HCT116 (cell line): ENCODE measurements at regions not wholly inside any gene's neighbourhood (a gene's known extent, or its start where the extent isn't known, plus 50 kb on each side); places are given as distances from the start of the nearest gene placed in this dataset.
"Not testable (repeated sequence)": the region's sequence is repeated elsewhere in the genome, so short reads cannot be mapped to it uniquely, and the experiment has no call there.

Source experiments
- ATAC-seq: fragments of 200-7000 bp; cut with Tn5 transposase; 2 replicates; pipeline ENCODE4 v1.9.1; 2020; ENCODE audit warnings: mild to moderate bottlenecking, moderate library complexity
- BruUV-seq: library from RNA; stranded (reverse); fragments of 400-500 nt; replicated peaks from 2 replicates; lab custom pipeline; 2021; lab: Mats Ljungman, UMichigan
- CTCF ChIA-PET: fragments of 300-600 bp; sonication (Branson Sonifier 250); formaldehyde crosslinking; loops from one replicate; lab custom pipeline; 2021; ENCODE audit warnings: antibody characterized with exemption; lab: Charles Lee
- POLR2A ChIA-PET: fragments of 300-600, 350-600 bp; sonication (Branson Sonifier 250); formaldehyde crosslinking; loops from one replicate; lab custom pipeline; 2021; ENCODE audit warnings: antibody characterized with exemption; lab: Charles Lee
- RAD21 ChIA-PET, 2 experiments: fragments of 300-600 bp; sonication (Branson Sonifier 250); formaldehyde crosslinking; loops; one replicate each; lab custom pipeline; 2023; ENCODE audit warnings: low total read pairs in 2 of 2; ENCODE audit not compliant: uncharacterized antibody in 2 of 2, unreplicated experiment in 2 of 2, low non-redundant PET in 1 of 2; lab: Charles Lee
- DNase-seq: peaks from one replicate; pipeline ENCODE4 v3.0.0-alpha.2; 2010; ENCODE audit warnings: low read depth, low spot score
- H2AFZ ChIP-seq: fragments of 200-600 bp; shearing (Covaris generic), sonication (generic); 2 replicates; pipeline ENCODE4 v1.6.1; 2017; ENCODE audit warnings: low read depth, mixed run types, mixed read lengths, antibody characterized with exemption, low read length; ENCODE audit not compliant: poor library complexity, severe bottlenecking
- H3K27ac ChIP-seq: 2 replicates; pipeline ENCODE4 v1.5.1; 2012; ENCODE audit warnings: low read depth, low read length
- H3K27me3 ChIP-seq: fragments of 200-600 bp; sonication (generic); 2 replicates; pipeline ENCODE4 v1.6.1; 2016; ENCODE audit warnings: mixed run types, low read length, mixed read lengths; ENCODE audit not compliant: insufficient read depth
- H3K36me3 ChIP-seq, 2 experiments: fragments of 200-500 bp in 1 of 2; fragments of 200-600 bp in 1 of 2; sonication (Bioruptor generic) in 1 of 2; sonication (generic) in 1 of 2; 2 replicates each; pipeline versions ENCODE4 v1.5.1 to v1.6.1; 2014 to 2016; ENCODE audit warnings: low read length in 2 of 2, inconsistent platforms in 1 of 2, mixed read lengths in 1 of 2, mixed run types in 1 of 2; ENCODE audit not compliant: insufficient read depth in 2 of 2, control insufficient read depth in 1 of 2
- H3K4me1 ChIP-seq, 2 experiments: fragments of 200-600 bp in 1 of 2; sonication (generic) in 1 of 2; 2 replicates each; pipeline versions ENCODE4 v1.5.1 to v1.6.1; 2012 to 2017; ENCODE audit warnings: low read length in 2 of 2, inconsistent platforms in 1 of 2, mild to moderate bottlenecking in 1 of 2, mixed read lengths in 1 of 2, mixed run types in 1 of 2, moderate library complexity in 1 of 2; ENCODE audit not compliant: insufficient read depth in 2 of 2, control insufficient read depth in 1 of 2
- H3K4me2 ChIP-seq: fragments of 200-600 bp; sonication (generic); 2 replicates; pipeline ENCODE4 v1.6.1; 2017; ENCODE audit warnings: mixed run types, low read length, mixed read lengths
- H3K4me3 ChIP-seq, 2 experiments: fragments of 200-600 bp in 1 of 2; sonication (generic) in 1 of 2; replicated peaks in 1 of 2; 2 replicates each; pipeline ENCODE4 v1.5.1; 2011 to 2016; ENCODE audit warnings: low read length in 2 of 2, control low read depth in 1 of 2, low read depth in 1 of 2, mild to moderate bottlenecking in 1 of 2, mixed read lengths in 1 of 2, mixed run types in 1 of 2
- H3K79me2 ChIP-seq: fragments of 200-600 bp; sonication (generic); 2 replicates; pipeline ENCODE4 v1.6.1; 2017; ENCODE audit warnings: mild to moderate bottlenecking, mixed run types, low read length, moderate library complexity, mixed read lengths; ENCODE audit not compliant: insufficient read depth
- H3K9ac ChIP-seq: fragments of 200-600 bp; sonication (generic); 2 replicates; pipeline ENCODE4 v1.6.1; 2016; ENCODE audit warnings: low read length, mixed read lengths
- H3K9me2 ChIP-seq: fragments of 200-600 bp; sonication (generic), shearing (Covaris generic); 2 replicates; pipeline ENCODE4 v1.6.1; 2017; ENCODE audit warnings: mixed run types, mild to moderate bottlenecking, moderate library complexity; ENCODE audit not compliant: insufficient read depth
- H3K9me3 ChIP-seq, 2 experiments: fragments of 200-500 bp in 1 of 2; fragments of 200-600 bp in 1 of 2; sonication (Bioruptor generic) in 1 of 2; sonication (generic) in 1 of 2; 2 replicates each; pipeline ENCODE4 v1.6.1; 2014 to 2017; ENCODE audit warnings: low read length in 2 of 2, mixed read lengths in 2 of 2, inconsistent platforms in 1 of 2, low read depth in 1 of 2, mild to moderate bottlenecking in 1 of 2, mixed run types in 1 of 2, moderate library complexity in 1 of 2; ENCODE audit not compliant: control insufficient read depth in 1 of 2, insufficient read depth in 1 of 2
- H4K20me1 ChIP-seq: fragments of 200-600 bp; sonication (generic), shearing (Covaris generic); 2 replicates; pipeline ENCODE4 v1.6.1; 2017; ENCODE audit warnings: mixed run types, mild to moderate bottlenecking, moderate library complexity; ENCODE audit not compliant: insufficient read depth
- RAD21 ChIP-seq: IDR thresholded peaks from 2 replicates; pipeline ENCODE4 v1.6.1; 2012; ENCODE audit warnings: low read depth, mild to moderate bottlenecking
- intact Hi-C: fragments of 100-400 bp; cut with micrococcal nuclease; formaldehyde crosslinking; loops from 2 replicates; pipeline ENCODE4 v1.10.0; 2022
- TF ChIP-seq, protein P1 (sequence below): IDR thresholded peaks from 2 replicates; pipeline ENCODE4 v1.6.1; 2012
- TF ChIP-seq, protein P2 (sequence below), 3 experiments: fragments of 200-600 bp in 1 of 3; sonication (generic) in 1 of 3; IDR thresholded peaks in 2 of 3; conservative IDR thresholded peaks in 1 of 3; 2 replicates each; pipeline ENCODE4 v1.5.1; 2012 to 2017; ENCODE audit warnings: low read depth in 2 of 3, low read length in 2 of 3, antibody characterized with exemption in 1 of 3, borderline replicate concordance in 1 of 3, control low read depth in 1 of 3, mild to moderate bottlenecking in 1 of 3, mixed read lengths in 1 of 3, mixed run types in 1 of 3, moderate library complexity in 1 of 3; ENCODE audit not compliant: insufficient read depth in 1 of 3

DNA sequence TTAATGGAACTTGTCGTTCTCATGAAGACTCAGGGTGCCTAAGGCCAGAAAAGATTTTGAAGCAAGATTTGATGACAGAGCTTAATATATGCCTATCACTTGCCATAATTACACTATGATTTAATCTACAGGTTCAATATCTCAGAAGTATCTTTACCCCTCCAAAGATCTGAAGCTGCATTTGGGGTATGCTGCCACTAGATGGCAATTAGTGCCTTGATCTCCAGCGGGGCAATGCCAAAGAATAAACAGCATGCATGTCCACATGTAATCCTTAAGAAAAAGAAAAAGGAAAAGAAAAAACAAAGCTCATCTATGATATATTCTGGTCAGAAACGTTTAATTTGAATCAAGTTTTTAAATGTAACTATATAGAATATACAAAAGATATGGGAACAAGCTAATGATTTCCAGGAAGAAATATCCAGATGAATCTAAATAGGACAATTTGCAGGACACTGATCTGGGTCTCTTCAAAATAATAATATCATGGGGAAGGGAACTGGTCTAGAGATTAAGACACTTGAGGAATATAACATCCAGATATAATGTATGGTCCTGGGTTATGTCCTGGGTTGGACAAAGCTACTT is 55.0 kb upstream of the SOX14 start:
- Histone ChIP-seq H3K9me2 (no peaks in the 10 kb centered on the region), H2AFZ (no peak overlapping the region), H3K27me3 (no peaks in the 10 kb centered on the region), H3K9me3 (no peaks in the 10 kb centered on the region), H3K9ac (no peak overlapping the region), H3K79me2 (no peaks in the 10 kb centered on the region), H3K36me3 (no peaks in the 10 kb centered on the region), H4K20me1 (no peaks in the 10 kb centered on the region), H3K27ac (no peak overlapping the region), H3K4me2 (no peak overlapping the region), H3K4me3 (no peak overlapping the region)
- DNase-seq (peak; percentile 10), ATAC-seq (peak; percentile 49; the same call in 1 of the 2 replicates)
- ChIA-PET CTCF (interaction anchor here (0.8 to 1.5 kb wide), 5 partner anchors 11 to 603 kb away, joined by 3 to 7 read pairs (median 4); no protein-coding TSS in a partner anchor), RAD21 (no interaction called here), POLR2A (no interaction called here)
- intact Hi-C loops: loop anchor here (1.0 to 5.0 kb wide), 4 partner anchors 83 to 343 kb away; no protein-coding TSS in a partner anchor
- BruUV-seq: no TSS peak
- TF ChIP-seq, protein P1, sequence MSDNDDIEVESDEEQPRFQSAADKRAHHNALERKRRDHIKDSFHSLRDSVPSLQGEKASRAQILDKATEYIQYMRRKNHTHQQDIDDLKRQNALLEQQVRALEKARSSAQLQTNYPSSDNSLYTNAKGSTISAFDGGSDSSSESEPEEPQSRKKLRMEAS: no peak
- TF ChIP-seq RAD21: peak; percentile 60
- TF ChIP-seq, protein P2, sequence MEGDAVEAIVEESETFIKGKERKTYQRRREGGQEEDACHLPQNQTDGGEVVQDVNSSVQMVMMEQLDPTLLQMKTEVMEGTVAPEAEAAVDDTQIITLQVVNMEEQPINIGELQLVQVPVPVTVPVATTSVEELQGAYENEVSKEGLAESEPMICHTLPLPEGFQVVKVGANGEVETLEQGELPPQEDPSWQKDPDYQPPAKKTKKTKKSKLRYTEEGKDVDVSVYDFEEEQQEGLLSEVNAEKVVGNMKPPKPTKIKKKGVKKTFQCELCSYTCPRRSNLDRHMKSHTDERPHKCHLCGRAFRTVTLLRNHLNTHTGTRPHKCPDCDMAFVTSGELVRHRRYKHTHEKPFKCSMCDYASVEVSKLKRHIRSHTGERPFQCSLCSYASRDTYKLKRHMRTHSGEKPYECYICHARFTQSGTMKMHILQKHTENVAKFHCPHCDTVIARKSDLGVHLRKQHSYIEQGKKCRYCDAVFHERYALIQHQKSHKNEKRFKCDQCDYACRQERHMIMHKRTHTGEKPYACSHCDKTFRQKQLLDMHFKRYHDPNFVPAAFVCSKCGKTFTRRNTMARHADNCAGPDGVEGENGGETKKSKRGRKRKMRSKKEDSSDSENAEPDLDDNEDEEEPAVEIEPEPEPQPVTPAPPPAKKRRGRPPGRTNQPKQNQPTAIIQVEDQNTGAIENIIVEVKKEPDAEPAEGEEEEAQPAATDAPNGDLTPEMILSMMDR (IDR thresholded peaks at IDR 0.05 in 2 of 3, conservative IDR thresholded peaks at IDR 0.05 in 1 of 3; ENCODE audit: borderline replicate concordance in 1 of 3, insufficient read depth in 1 of 3, low read depth in 2 of 3, low read length in 2 of 3): peak; percentile 53 to 71 (median 70); a peak in 5 of 6 replicates
- TF ChIP-seq, all 23 proteins: peak for 2
- no peaks in the 10 kb centered on the region for H3K4me1 ChIP-seq

DNA sequence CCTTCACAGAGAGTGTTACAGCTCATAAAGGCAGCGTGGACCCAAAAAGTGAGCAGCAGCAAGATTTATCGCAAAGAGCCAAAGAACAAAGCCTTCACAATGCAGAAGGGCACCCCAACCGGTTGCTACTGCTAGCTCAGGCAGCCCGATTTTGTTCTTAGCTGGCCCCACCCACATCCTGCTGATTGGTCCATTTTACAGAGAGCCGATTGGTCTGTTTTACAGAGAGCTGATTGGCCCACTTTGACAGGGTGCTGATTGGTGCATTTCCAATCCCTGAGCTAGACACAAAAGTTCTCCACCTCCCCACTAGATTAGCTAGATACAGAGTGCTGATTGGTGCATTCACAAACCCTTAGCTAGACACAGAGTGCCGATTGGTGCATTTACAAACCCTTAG is 50.1 kb upstream of the SOX14 start:
- H3K27ac ChIP-seq, H3K9me2 ChIP-seq, H4K20me1 ChIP-seq, H3K79me2 ChIP-seq, CTCF ChIA-PET, H3K4me1 ChIP-seq, POLR2A ChIA-PET, H3K36me3 ChIP-seq, BruUV-seq, DNase-seq, H3K9me3 ChIP-seq, H3K4me3 ChIP-seq, RAD21 ChIA-PET, H3K4me2 ChIP-seq, H3K9ac ChIP-seq, H2AFZ ChIP-seq, H3K27me3 ChIP-seq, ATAC-seq: not testable (repeated sequence)
- intact Hi-C loops: loop anchor here (10.0 kb wide), 1 partner anchor 59 kb away; no protein-coding TSS in a partner anchor
